ENCODE measurements at regions not wholly inside any gene's neighbourhood (a gene's known extent, or its start where the extent isn't known, plus 50 kb on each side); places are given as distances from the start of the nearest gene placed in this dataset.

- Mint-ChIP-seq H3K27me3 (peaks cover 15% of the 10 kb centered on the region), H3K36me3 (no peaks in the 10 kb centered on the region)
Observed at GRCh38 chr2:16015210-16015902, 75.0 kb downstream of the MYCN start.

GRCh38 chr2:16014802-16015201, 74.5 kb downstream of the MYCN start:
- no peak overlapping the region for H3K4me3 Mint-ChIP-seq
- H3K27me3 Mint-ChIP-seq: peaks cover 13% of the 10 kb centered on the region
- peaks cover 0 to 5% (median 0%) of the 10 kb centered on the region in 3 donors for H3K4me1 Mint-ChIP-seq
- peaks cover 0 to 5% (median 0%) of the 10 kb centered on the region in 3 donors for H3K9me3 Mint-ChIP-seq
- no peaks in the 10 kb centered on the region for H3K36me3 Mint-ChIP-seq
- H3K27ac Mint-ChIP-seq: no peak overlapping the region

More at GRCh38 chr2:16015210-16015902, 75.0 kb downstream of the MYCN start:
- Mint-ChIP-seq H3K4me3 (no peak overlapping the region), H3K27ac (no peak overlapping the region), H3K4me1 (peaks cover 0 to 5% (median 0%) of the 10 kb centered on the region in 3 donors), H3K9me3 (peaks cover 0 to 5% (median 0%) of the 10 kb centered on the region in 3 donors)

- no peak overlapping the region for H3K27ac Mint-ChIP-seq
- H3K4me1 Mint-ChIP-seq: peaks cover 0 to 5% (median 0%) of the 10 kb centered on the region in 3 donors
- H3K36me3 Mint-ChIP-seq: no peaks in the 10 kb centered on the region
- no peak overlapping the region for H3K4me3 Mint-ChIP-seq
- H3K27me3 Mint-ChIP-seq: peaks cover 13% of the 10 kb centered on the region
- peaks cover 0 to 5% (median 0%) of the 10 kb centered on the region in 3 donors for H3K9me3 Mint-ChIP-seq
Observed at GRCh38 chr2:16014041-16014787, 73.9 kb downstream of the MYCN start.

- Mint-ChIP-seq H3K9me3 (peaks cover 0 to 5% (median 0%) of the 10 kb centered on the region in 3 donors), H3K36me3 (no peaks in the 10 kb centered on the region), H3K27me3 (peaks cover 13% of the 10 kb centered on the region), H3K27ac (peak overlapping the region in 1 of 3 donors; percentile 80), H3K4me1 (peaks cover 0 to 5% (median 0%) of the 10 kb centered on the region in 3 donors), H3K4me3 (no peak overlapping the region)
Observed at GRCh38 chr2:16013359-16013911, 73.1 kb downstream of the MYCN start.

GRCh38 chr2:16012626-16013358, 72.4 kb downstream of the MYCN start:
- peaks cover 13% of the 10 kb centered on the region for H3K27me3 Mint-ChIP-seq
- H3K9me3 Mint-ChIP-seq: peaks cover 0 to 5% (median 0%) of the 10 kb centered on the region in 3 donors
- H3K27ac Mint-ChIP-seq: no peak overlapping the region
- peaks cover 0 to 5% (median 0%) of the 10 kb centered on the region in 3 donors for H3K4me1 Mint-ChIP-seq
- H3K36me3 Mint-ChIP-seq: no peaks in the 10 kb centered on the region
- H3K4me3 Mint-ChIP-seq: no peak overlapping the region

GRCh38 chr2:16012029-16012596, 71.8 kb downstream of the MYCN start:
- Mint-ChIP-seq H3K4me1 (peaks cover 0 to 5% (median 0%) of the 10 kb centered on the region in 3 donors), H3K36me3 (no peaks in the 10 kb centered on the region), H3K4me3 (no peak overlapping the region), H3K27ac (no peak overlapping the region), H3K9me3 (peaks cover 0 to 5% (median 0%) of the 10 kb centered on the region in 3 donors), H3K27me3 (peaks cover 15% of the 10 kb centered on the region)

- Mint-ChIP-seq H3K9me3 (peaks cover 0 to 5% (median 0%) of the 10 kb centered on the region in 3 donors), H3K36me3 (no peaks in the 10 kb centered on the region), H3K27ac (no peak overlapping the region), H3K27me3 (peaks cover 15% of the 10 kb centered on the region), H3K4me1 (peaks cover 0 to 5% (median 0%) of the 10 kb centered on the region in 3 donors), H3K4me3 (no peak overlapping the region)
Observed at GRCh38 chr2:16011621-16011960, 71.2 kb downstream of the MYCN start.

GRCh38 chr2:16010951-16011620, 70.7 kb downstream of the MYCN start:
- Mint-ChIP-seq H3K27me3 (peaks cover 15% of the 10 kb centered on the region), H3K27ac (no peak overlapping the region), H3K36me3 (no peaks in the 10 kb centered on the region), H3K9me3 (peaks cover 0 to 7% (median 0%) of the 10 kb centered on the region in 3 donors), H3K4me3 (no peak overlapping the region), H3K4me1 (peaks cover 0 to 5% (median 0%) of the 10 kb centered on the region in 3 donors)

GRCh38 chr2:16010011-16010410, 69.7 kb downstream of the MYCN start:
- Mint-ChIP-seq H3K36me3 (peaks cover 3% of the 10 kb centered on the region), H3K27ac (no peak overlapping the region)

GRCh38 chr2:16009560-16009959, 69.2 kb downstream of the MYCN start:
- peaks cover 0 to 2% (median 0%) of the 10 kb centered on the region in 3 donors for H3K4me1 Mint-ChIP-seq
- H3K4me3 Mint-ChIP-seq: no peak overlapping the region
- peaks cover 8% of the 10 kb centered on the region for H3K27me3 Mint-ChIP-seq
- peaks cover 0 to 5% (median 0%) of the 10 kb centered on the region in 3 donors for H3K9me3 Mint-ChIP-seq
- peaks cover 3% of the 10 kb centered on the region for H3K36me3 Mint-ChIP-seq
- no peak overlapping the region for H3K27ac Mint-ChIP-seq

More at GRCh38 chr2:16010011-16010410, 69.7 kb downstream of the MYCN start:
- Mint-ChIP-seq H3K4me1 (peaks cover 0 to 5% (median 0%) of the 10 kb centered on the region in 3 donors), H3K27me3 (peaks cover 11% of the 10 kb centered on the region), H3K4me3 (no peak overlapping the region), H3K9me3 (peaks cover 0 to 7% (median 0%) of the 10 kb centered on the region in 3 donors)

GRCh38 chr2:16008856-16009255, 68.5 kb downstream of the MYCN start:
- peaks cover 0 to 1% (median 0%) of the 10 kb centered on the region in 3 donors for H3K4me1 Mint-ChIP-seq
- H3K27ac Mint-ChIP-seq: no peak overlapping the region
- H3K4me3 Mint-ChIP-seq: no peak overlapping the region
- H3K9me3 Mint-ChIP-seq: peaks cover 0 to 5% (median 0%) of the 10 kb centered on the region in 3 donors
- peaks cover 8% of the 10 kb centered on the region for H3K27me3 Mint-ChIP-seq
- H3K36me3 Mint-ChIP-seq: peaks cover 3% of the 10 kb centered on the region

GRCh38 chr2:16008331-16008850, 68.0 kb downstream of the MYCN start:
- no peak overlapping the region for H3K4me3 Mint-ChIP-seq
- no peak overlapping the region for H3K27ac Mint-ChIP-seq
- peaks cover 3% of the 10 kb centered on the region for H3K36me3 Mint-ChIP-seq
- H3K27me3 Mint-ChIP-seq: peaks cover 6% of the 10 kb centered on the region
- H3K4me1 Mint-ChIP-seq: peaks cover 0 to 1% (median 0%) of the 10 kb centered on the region in 3 donors
- H3K9me3 Mint-ChIP-seq: peaks cover 0 to 3% (median 0%) of the 10 kb centered on the region in 3 donors

- H3K36me3 Mint-ChIP-seq: peaks cover 3% of the 10 kb centered on the region
- H3K27me3 Mint-ChIP-seq: peaks cover 4% of the 10 kb centered on the region
- peaks cover 0 to 2% (median under 1%) of the 10 kb centered on the region in 3 donors for H3K9me3 Mint-ChIP-seq
- no peak overlapping the region for H3K4me3 Mint-ChIP-seq
- no peaks in the 10 kb centered on the region for H3K4me1 Mint-ChIP-seq
- H3K27ac Mint-ChIP-seq: no peak overlapping the region
Observed at GRCh38 chr2:16007167-16007934, 67.0 kb downstream of the MYCN start.
